Central memory CD8-positive, alpha-beta T cell (primary cell): ENCODE measurements at regions not wholly inside any gene's neighbourhood (a gene's known extent, or its start where the extent isn't known, plus 50 kb on each side); places are given as distances from the start of the nearest gene placed in this dataset.

Experiments
- ATAC-seq: fragments of 150-1000 bp; cut with Tn5 transposase; replicated peaks from 2 replicates; pipeline ENCODE4 v1.10.0; 2022; ENCODE audit warnings: mild to moderate bottlenecking, moderate FRiP score, moderate number of reproducible peaks; ENCODE audit not compliant: poor library complexity, severe bottlenecking; ENCODE audit errors: extremely low read depth
- DNase-seq, 2 donors: peaks; one replicate each; pipeline ENCODE4 v3.0.0; 2021; ENCODE audit warnings: low spot score in 2 of 2
- H3K27ac Mint-ChIP-seq: one replicate; pipeline ENCODE4 v1.8.0; 2022; ENCODE audit warnings: low read depth, mild to moderate bottlenecking, moderate library complexity, mixed read lengths
- H3K27me3 Mint-ChIP-seq: one replicate; pipeline ENCODE4 v1.8.0; 2022; ENCODE audit warnings: mixed read lengths
- H3K36me3 Mint-ChIP-seq: one replicate; pipeline ENCODE4 v1.8.0; 2022; ENCODE audit warnings: mild to moderate bottlenecking, moderate library complexity, mixed read lengths; ENCODE audit not compliant: insufficient read depth
- H3K4me1 Mint-ChIP-seq: one replicate; pipeline ENCODE4 v1.8.0; 2022; ENCODE audit warnings: mixed read lengths
- H3K4me3 Mint-ChIP-seq: one replicate; pipeline ENCODE4 v1.8.0; 2022; ENCODE audit warnings: mild to moderate bottlenecking, moderate library complexity, mixed read lengths
- H3K9me3 Mint-ChIP-seq: one replicate; pipeline ENCODE4 v1.8.0; 2022; ENCODE audit warnings: mixed read lengths

DNA sequence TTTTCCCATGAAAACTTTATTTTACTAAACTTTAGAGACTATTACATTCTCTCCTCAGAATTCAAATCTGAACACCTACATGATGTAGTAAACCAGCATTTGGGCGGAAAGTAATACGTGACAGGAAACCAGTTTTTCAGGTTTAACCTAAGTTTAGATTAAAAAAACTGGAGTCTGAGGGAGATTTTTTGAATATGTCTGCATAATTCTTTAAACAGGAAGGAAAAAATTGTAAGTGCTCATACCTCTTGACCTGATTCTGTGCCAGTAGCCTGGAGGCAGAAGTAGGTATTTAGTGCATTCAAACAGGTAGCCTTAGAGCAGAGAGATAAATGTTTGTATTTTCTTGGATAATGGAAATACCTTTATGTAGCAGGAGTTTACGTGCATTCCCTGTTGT, 224.3 kb downstream of the MDFIC start:
- no peaks in the 10 kb centered on the region for H3K36me3 Mint-ChIP-seq
- no peaks in the 10 kb centered on the region for H3K9me3 Mint-ChIP-seq
- no peak overlapping the region for H3K27ac Mint-ChIP-seq
- H3K4me3 Mint-ChIP-seq, result no peak overlapping the region
- H3K27me3 Mint-ChIP-seq, result peaks cover 1% of the 10 kb centered on the region
- ATAC-seq (no peak), DNase-seq (no peak)
- H3K4me1 Mint-ChIP-seq, result no peaks in the 10 kb centered on the region

DNA sequence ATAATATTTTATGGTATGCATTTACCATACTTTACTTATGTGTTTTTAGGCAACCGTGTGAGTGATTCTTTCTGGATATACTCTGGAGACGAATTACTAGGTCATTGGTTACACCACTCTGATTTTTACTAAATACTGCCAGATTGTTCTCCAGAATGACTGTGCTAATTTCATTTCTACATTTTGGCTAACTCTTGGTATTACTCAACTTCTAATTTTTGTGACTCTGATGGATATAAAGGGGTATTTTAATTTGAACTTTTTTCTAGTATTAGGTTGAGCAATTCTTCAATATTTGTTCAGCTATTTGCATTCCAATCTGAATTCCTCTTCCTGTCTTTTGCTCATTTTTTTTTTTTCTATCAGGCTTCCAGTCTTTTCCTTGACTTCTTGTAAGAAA, 223.6 kb downstream of the MDFIC start:
- DNase-seq, result no peak
- Mint-ChIP-seq H3K4me3 (no peak overlapping the region), H3K27ac (no peak overlapping the region), H3K36me3 (no peaks in the 10 kb centered on the region), H3K9me3 (peaks cover 4% of the 10 kb centered on the region), H3K27me3 (peaks cover 7% of the 10 kb centered on the region), H3K4me1 (no peaks in the 10 kb centered on the region)
- no peak for ATAC-seq

DNA sequence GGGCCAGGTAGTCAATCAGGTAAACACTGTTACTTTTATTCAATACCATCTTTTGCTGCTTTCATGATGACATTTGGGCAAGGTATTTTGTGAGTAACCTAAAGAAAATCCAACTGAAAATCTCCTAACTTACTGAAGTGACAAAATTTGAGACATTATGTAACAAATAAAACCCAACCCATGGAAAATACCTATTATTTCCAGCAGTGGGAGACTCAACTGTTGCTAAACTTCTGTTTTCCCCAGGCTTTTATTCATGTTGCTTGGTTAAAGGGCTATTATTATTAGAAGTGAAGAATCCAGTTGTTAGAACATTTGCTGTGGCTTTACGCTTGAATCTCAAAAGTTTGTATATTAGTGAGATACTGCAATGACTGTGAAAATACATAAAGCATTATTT, 215.9 kb downstream of the MDFIC start:
- H3K4me1 Mint-ChIP-seq, result peaks cover 6% of the 10 kb centered on the region
- peaks cover 12% of the 10 kb centered on the region for H3K9me3 Mint-ChIP-seq
- no peak overlapping the region for H3K4me3 Mint-ChIP-seq
- peaks cover 12% of the 10 kb centered on the region for H3K27me3 Mint-ChIP-seq
- DNase-seq, result no peak
- ATAC-seq, result no peak
- no peak overlapping the region for H3K27ac Mint-ChIP-seq
- no peaks in the 10 kb centered on the region for H3K36me3 Mint-ChIP-seq

DNA sequence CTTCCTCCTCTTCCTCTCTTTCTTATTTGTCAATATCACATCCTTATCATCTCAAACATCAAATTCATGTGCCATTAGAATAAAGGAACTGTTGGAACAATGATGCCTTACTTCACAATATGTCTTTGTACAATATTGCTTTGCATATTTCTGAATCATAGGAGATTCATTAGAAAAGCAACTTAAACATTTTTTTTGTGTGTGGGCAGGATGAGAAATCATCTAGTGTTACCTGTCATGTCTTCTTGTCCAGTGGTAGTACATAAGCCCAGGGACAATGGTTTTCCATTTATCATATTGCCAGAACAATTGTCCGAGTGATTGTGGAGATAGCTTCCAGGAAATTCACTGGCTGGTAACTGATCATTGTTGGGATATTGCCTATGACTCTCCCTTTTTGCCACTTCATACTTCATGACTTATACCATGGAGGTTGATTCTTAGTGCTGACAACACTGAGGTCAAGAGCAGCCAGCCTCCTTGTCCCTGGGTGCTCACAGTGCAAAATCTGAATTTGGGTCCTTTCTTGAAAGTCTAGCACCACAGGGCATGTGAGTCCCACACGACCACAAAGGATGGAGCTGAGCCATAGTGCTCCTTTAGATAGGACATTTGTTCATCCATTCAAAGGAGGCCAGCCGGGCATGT, 215.0 kb downstream of the MDFIC start:
- Mint-ChIP-seq H3K27me3 (peaks cover 12% of the 10 kb centered on the region), H3K4me3 (no peak overlapping the region), H3K4me1 (peaks cover 6% of the 10 kb centered on the region), H3K27ac (no peak overlapping the region), H3K9me3 (peaks cover 12% of the 10 kb centered on the region), H3K36me3 (no peaks in the 10 kb centered on the region)
- DNase-seq (no peak), ATAC-seq (no peak)

DNA sequence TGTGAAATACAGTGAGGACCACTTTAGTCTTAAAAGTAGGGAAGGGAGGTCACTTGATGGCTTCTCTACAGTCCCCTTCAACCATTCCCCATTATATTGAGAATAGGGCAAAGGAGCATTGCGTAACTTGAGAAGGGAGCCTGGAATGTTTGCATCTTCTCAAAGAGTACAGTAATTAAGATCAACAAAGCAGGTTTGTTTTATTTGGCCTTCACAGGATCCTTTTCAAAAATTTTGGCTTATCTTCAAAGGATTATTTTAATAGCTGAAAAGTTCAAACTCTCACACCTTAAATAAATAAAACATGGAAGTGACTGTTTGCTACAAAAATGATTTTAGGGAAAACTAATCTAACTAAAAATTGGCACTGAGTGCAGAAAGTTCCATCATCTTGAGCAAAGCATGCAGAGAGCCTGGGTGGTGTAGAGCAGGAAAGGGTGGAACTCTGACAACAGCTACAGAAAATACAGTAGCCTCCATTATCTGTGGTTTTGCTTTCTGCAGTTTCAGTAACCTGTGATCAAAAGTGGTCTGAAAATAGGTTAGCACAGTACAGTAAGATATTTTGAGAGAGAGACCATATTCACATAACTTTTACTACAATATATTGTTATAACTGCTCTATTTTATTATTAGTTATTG, 214.0 kb downstream of the MDFIC start:
- Mint-ChIP-seq H3K4me1 (peaks cover 6% of the 10 kb centered on the region), H3K9me3 (peaks cover 12% of the 10 kb centered on the region), H3K4me3 (no peak overlapping the region), H3K27ac (no peak overlapping the region), H3K36me3 (no peaks in the 10 kb centered on the region), H3K27me3 (peaks cover 9% of the 10 kb centered on the region)
- ATAC-seq, result no peak
- DNase-seq, result no peak

DNA sequence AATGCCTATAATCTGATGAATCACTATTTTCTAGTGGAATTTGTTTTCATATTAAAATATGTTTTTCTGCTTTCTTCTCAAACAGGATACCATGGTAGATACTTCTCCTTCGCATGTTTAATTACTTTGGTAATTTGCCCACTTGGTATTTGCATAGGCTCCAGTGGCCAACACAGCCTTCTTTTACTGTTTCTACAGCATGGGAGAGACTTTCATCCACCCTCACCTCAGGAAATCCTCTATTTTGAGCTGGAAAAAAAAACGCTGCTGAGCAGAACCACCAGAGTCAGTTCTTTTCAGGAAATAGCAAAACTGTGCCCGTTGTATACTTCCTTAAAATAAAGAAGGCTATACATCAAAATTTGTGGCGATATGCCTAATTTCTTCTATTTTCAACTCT, 213.3 kb downstream of the MDFIC start:
- H3K27me3 Mint-ChIP-seq, result peaks cover 1% of the 10 kb centered on the region
- H3K9me3 Mint-ChIP-seq, result peaks cover 6% of the 10 kb centered on the region
- DNase-seq, result no peak
- H3K4me3 Mint-ChIP-seq, result no peak overlapping the region
- peaks cover 6% of the 10 kb centered on the region for H3K4me1 Mint-ChIP-seq
- H3K27ac Mint-ChIP-seq, result no peak overlapping the region
- no peaks in the 10 kb centered on the region for H3K36me3 Mint-ChIP-seq
- ATAC-seq, result no peak

DNA sequence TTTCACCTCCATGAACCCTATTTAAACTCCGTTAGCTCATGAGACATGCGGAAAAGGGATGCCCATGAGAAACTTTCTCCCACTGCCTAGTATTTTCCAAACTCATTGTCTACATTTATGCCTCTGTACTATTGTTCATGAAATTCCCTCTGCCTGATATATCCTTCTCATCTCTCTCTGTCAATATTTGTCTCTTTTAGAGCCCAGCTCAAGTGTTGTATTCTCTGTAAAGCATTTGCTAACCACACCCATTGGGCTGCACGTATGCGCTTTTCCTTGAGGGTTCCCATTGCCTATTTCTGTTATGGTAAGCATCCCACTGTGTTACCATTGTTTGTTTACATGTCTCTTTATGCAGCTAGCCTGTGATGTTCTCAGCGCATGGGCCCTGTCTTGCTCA, 211.4 kb downstream of the MDFIC start:
- no peak for ATAC-seq
- H3K4me1 Mint-ChIP-seq, result peaks cover 6% of the 10 kb centered on the region
- peaks cover 6% of the 10 kb centered on the region for H3K9me3 Mint-ChIP-seq
- H3K36me3 Mint-ChIP-seq, result no peaks in the 10 kb centered on the region
- no peak overlapping the region for H3K27ac Mint-ChIP-seq
- no peak overlapping the region for H3K4me3 Mint-ChIP-seq
- no peak for DNase-seq
- H3K27me3 Mint-ChIP-seq, result no peaks in the 10 kb centered on the region

DNA sequence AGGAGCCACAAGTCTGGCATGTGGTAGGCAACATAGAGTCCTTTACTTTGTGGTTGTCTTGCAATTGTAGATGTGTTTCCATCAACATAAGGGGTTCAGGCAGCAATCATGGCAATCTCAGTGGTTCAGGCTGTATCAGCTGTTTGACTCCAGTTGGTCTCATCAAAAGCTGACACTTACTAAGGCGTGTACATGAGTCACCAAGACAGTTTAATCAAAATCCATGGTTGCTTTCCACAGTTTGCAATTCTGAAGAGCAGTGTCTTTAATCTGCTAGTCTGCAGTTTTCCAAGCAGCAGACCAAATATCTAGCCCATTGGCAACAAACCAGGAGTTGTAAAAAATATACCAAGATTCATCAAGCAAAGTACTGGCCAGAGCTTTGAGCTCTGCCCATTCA, 210.2 kb downstream of the MDFIC start:
- no peak for ATAC-seq
- no peak for DNase-seq
- peaks cover 6% of the 10 kb centered on the region for H3K9me3 Mint-ChIP-seq
- no peak overlapping the region for H3K27ac Mint-ChIP-seq
- no peak overlapping the region for H3K4me3 Mint-ChIP-seq
- H3K4me1 Mint-ChIP-seq, result peaks cover 6% of the 10 kb centered on the region
- H3K36me3 Mint-ChIP-seq, result no peaks in the 10 kb centered on the region
- peaks cover 9% of the 10 kb centered on the region for H3K27me3 Mint-ChIP-seq

DNA sequence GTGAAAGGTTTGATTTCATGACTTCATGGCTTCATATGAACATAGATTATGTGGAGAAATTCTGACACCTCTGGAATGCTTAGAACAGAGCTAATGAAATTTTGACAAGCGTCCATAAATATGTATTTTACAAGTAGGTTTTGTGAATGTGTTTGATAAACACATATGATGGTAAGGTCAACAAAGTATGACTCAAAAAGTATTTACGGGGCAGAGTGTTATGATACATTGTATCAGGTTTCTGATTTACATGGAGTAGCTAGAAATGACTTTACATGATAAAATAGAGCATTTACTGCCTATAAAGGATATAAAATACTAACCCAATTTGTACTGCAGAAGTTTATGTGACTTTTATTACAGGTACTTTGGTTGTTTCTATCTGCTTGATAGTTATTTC, 206.3 kb downstream of the MDFIC start:
- ATAC-seq, result no peak
- Mint-ChIP-seq H3K4me3 (no peak overlapping the region), H3K27me3 (peaks cover 12% of the 10 kb centered on the region), H3K9me3 (peaks cover 1% of the 10 kb centered on the region), H3K27ac (no peak overlapping the region), H3K36me3 (no peaks in the 10 kb centered on the region), H3K4me1 (no peaks in the 10 kb centered on the region)
- no peak for DNase-seq

DNA sequence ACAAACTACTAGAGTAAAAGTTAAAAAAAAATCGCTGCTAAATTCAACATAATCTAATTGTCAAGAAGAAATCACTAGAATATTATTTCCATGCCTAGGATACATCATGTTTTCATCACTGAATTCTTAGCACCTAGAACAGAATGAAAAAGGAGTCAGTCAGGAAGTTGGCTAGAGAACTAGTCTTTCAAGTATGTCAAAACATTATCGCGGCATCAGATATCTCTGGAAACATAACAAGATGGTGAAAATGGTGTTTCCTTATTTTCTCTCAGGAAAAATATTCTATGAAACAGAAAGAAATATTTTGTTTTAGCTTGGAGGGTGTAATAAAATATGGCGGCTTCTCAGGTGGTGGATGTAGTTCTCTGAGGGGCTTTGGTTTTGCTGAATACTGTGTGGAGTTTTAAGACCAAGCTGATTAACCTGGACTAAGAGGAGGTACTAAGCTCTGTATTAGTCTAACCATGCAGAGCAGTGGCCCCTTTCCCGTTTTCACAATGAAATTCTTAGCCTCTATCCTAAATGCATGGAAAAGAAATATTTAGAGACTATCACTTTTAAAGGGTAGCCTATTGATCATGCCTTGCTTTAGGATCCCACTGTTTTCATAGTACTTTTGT, 205.6 kb downstream of the MDFIC start:
- no peaks in the 10 kb centered on the region for H3K4me1 Mint-ChIP-seq
- no peak overlapping the region for H3K27ac Mint-ChIP-seq
- H3K4me3 Mint-ChIP-seq, result no peak overlapping the region
- peaks cover 12% of the 10 kb centered on the region for H3K27me3 Mint-ChIP-seq
- ATAC-seq (no peak), DNase-seq (no peak)
- H3K36me3 Mint-ChIP-seq, result no peaks in the 10 kb centered on the region
- H3K9me3 Mint-ChIP-seq, result no peaks in the 10 kb centered on the region

DNA sequence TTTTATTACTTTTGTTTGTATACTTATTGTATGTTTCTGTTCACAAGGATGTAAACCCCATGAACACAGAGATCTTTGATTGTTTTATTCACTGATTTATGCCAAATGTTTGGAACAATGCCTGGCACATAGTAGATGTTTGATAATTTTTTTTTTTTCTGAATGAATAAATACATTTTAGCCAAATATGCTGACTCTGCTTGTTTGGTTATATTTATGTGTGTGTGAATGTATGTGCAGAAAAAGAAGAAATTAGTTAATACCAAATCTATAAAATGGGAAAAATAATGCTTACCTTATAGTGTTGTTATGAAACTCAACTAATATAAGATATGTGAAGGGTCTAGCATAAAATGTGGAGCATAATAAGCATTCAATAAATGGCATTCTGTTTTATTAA, 203.9 kb downstream of the MDFIC start:
- no peak for ATAC-seq
- DNase-seq, result no peak
- Mint-ChIP-seq H3K27ac (no peak overlapping the region), H3K9me3 (no peaks in the 10 kb centered on the region), H3K4me1 (no peaks in the 10 kb centered on the region), H3K36me3 (no peaks in the 10 kb centered on the region), H3K4me3 (no peak overlapping the region), H3K27me3 (peaks cover 12% of the 10 kb centered on the region)

DNA sequence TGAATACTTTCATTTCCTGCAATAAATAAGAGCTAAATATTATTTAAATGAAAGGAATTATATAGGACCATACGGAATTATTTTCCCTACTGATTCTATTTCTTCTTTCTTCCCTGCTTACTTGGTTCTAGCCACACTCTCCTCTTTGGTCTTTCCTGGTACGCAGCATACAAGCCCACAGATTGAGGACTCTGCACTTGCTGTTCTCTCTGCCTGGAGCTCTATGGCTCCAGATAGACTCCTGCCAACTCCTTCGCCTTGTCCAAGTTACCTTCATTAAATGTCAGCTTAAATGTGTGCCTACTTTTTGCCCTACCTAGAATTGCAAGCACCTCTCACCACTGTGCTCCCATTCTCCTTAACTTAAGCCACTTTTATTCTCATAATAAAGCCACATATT, 203.4 kb downstream of the MDFIC start:
- Mint-ChIP-seq H3K27me3 (peaks cover 12% of the 10 kb centered on the region), H3K27ac (no peak overlapping the region), H3K36me3 (no peaks in the 10 kb centered on the region), H3K9me3 (no peaks in the 10 kb centered on the region), H3K4me3 (no peak overlapping the region), H3K4me1 (no peaks in the 10 kb centered on the region)
- DNase-seq (no peak), ATAC-seq (no peak)

DNA sequence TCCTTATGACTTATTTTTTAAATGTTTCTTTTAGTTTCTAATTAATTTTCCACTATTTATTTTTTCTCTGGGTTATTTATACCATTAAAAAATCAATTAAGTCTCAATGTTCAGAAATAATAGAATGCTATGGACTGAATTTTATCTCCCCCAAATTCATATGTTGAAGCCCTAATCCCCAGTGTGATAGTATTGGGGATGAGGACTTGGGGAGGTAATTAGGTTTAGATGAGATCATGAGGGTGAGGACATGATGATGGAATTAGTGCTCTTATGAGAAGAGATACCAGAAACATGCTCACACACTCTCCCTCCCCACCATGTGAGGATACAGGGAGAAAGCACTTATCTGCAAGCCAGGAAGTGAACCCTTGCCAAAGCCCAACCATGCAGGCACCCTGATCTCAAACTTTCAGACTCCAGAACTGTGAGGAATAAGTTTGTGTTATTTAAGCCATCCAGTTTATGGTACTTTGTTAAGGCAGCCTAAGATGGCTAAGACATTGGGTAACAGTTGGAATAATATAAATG, 202.6 kb downstream of the MDFIC start:
- Mint-ChIP-seq H3K36me3 (no peaks in the 10 kb centered on the region), H3K27ac (no peak overlapping the region), H3K4me1 (no peaks in the 10 kb centered on the region), H3K9me3 (no peaks in the 10 kb centered on the region), H3K4me3 (no peak overlapping the region), H3K27me3 (peaks cover 12% of the 10 kb centered on the region)
- DNase-seq (no peak), ATAC-seq (no peak)
